SK-MEL-5 (cell line): ENCODE measurements at regions not wholly inside any gene's neighbourhood (a gene's known extent, or its start where the extent isn't known, plus 50 kb on each side); places are given as distances from the start of the nearest gene placed in this dataset.

ENCODE experiments used
- DNase-seq: peaks from one replicate; pipeline ENCODE4 v3.0.0-alpha.2; 2016; ENCODE audit warnings: low read depth, low spot score
- in situ Hi-C: cut with HindIII; loops from 2 replicates; pipeline ENCODE4 v1.10.0; 2016; ENCODE audit warnings: low sequenced_read_pairs, high pct_unique_total_duplicates, low pct_unique_long_range_greater_than_20kb

- DNase-seq, result peak; percentile 59
- in situ Hi-C loops, result no loop called here
These were observed 70.5 kb upstream of the SLCO4A1 start for GRCh38 chr20:62571669-62572344.

GRCh38 chr20:62572980-62573379, 69.3 kb upstream of the SLCO4A1 start:
- DNase-seq, result no peak
- in situ Hi-C loops, result no loop called here

- DNase-seq, result no peak
- in situ Hi-C loops, result no loop called here
These were observed 68.5 kb upstream of the SLCO4A1 start for GRCh38 chr20:62573817-62574216.

GRCh38 chr20:62574230-62574993, 67.9 kb upstream of the SLCO4A1 start:
- DNase-seq, result no peak
- in situ Hi-C loops, result no loop called here

- no peak for DNase-seq
- in situ Hi-C loops, result no loop called here
These were observed 66.2 kb upstream of the SLCO4A1 start for GRCh38 chr20:62575976-62576722.

GRCh38 chr20:62576815-62577489, 65.4 kb upstream of the SLCO4A1 start:
- DNase-seq, result no peak
- in situ Hi-C loops, result no loop called here

- in situ Hi-C loops, result no loop called here
These were observed 64.8 kb upstream of the SLCO4A1 start for GRCh38 chr20:62577490-62577836.

GRCh38 chr20:62578294-62578897, 63.9 kb upstream of the SLCO4A1 start:
- peak; percentile 42 for DNase-seq
- in situ Hi-C loops, result no loop called here

More at GRCh38 chr20:62577490-62577836, 64.8 kb upstream of the SLCO4A1 start:
- DNase-seq, result no peak

GRCh38 chr20:62580052-62580451, 62.3 kb upstream of the SLCO4A1 start:
- DNase-seq, result no peak
- in situ Hi-C loops, result no loop called here

- DNase-seq, result no peak
- in situ Hi-C loops, result no loop called here
These were observed 61.6 kb upstream of the SLCO4A1 start for GRCh38 chr20:62580733-62581132.

- no peak for DNase-seq
- in situ Hi-C loops, result no loop called here
These were observed 61.0 kb upstream of the SLCO4A1 start for GRCh38 chr20:62581308-62581707.

GRCh38 chr20:62581806-62582205, 60.5 kb upstream of the SLCO4A1 start:
- in situ Hi-C loops, result no loop called here
- DNase-seq, result no peak

- in situ Hi-C loops, result no loop called here
- DNase-seq, result peak; percentile 72
These were observed 58.8 kb upstream of the SLCO4A1 start for GRCh38 chr20:62583424-62583920.

- in situ Hi-C loops, result no loop called here
- DNase-seq, result no peak
These were observed 57.4 kb upstream of the SLCO4A1 start for GRCh38 chr20:62584671-62585460.

GRCh38 chr20:62585461-62585970, 56.8 kb upstream of the SLCO4A1 start:
- DNase-seq, result no peak
- in situ Hi-C loops, result no loop called here

- DNase-seq, result no peak
- in situ Hi-C loops, result no loop called here
These were observed 55.5 kb upstream of the SLCO4A1 start for GRCh38 chr20:62586799-62587198.
